HuH-7 (cell line): ENCODE measurements at regions not wholly inside any gene's neighbourhood (a gene's known extent, or its start where the extent isn't known, plus 50 kb on each side); places are given as distances from the start of the nearest gene placed in this dataset.
"Not testable (repeated sequence)": the region's sequence is repeated elsewhere in the genome, so short reads cannot be mapped to it uniquely, and the experiment has no call there.

Experiments
- DNase-seq: peaks from one replicate; pipeline ENCODE4 v3.0.0; 2011; ENCODE audit warnings: low spot score

GRCh38 chr9:31807574-31808256 is 576.7 kb upstream of the ACO1 start:
- no peak for DNase-seq

- no peak for DNase-seq
Measured at GRCh38 chr9:31808766-31809165, 575.7 kb upstream of the ACO1 start.

- DNase-seq, result no peak
Measured at GRCh38 chr9:31820426-31820825, 564.0 kb upstream of the ACO1 start.

GRCh38 chr9:31821583-31821982 is 562.9 kb upstream of the ACO1 start:
- no peak for DNase-seq

GRCh38 chr9:31823365-31823764 is 561.1 kb upstream of the ACO1 start:
- no peak for DNase-seq

- DNase-seq, result peak; percentile 48
Measured at GRCh38 chr9:31824860-31825259, 559.6 kb upstream of the ACO1 start.

- no peak for DNase-seq
Measured at GRCh38 chr9:31837211-31837610, 547.2 kb upstream of the ACO1 start.

- no peak for DNase-seq
Measured at GRCh38 chr9:31839273-31839672, 545.2 kb upstream of the ACO1 start.

GRCh38 chr9:31840702-31841101 is 543.7 kb upstream of the ACO1 start:
- DNase-seq, result no peak

- DNase-seq, result no peak
Measured at GRCh38 chr9:31847963-31848362, 536.5 kb upstream of the ACO1 start.

- DNase-seq, result peak; percentile 12
Measured at GRCh38 chr9:31848505-31849285, 535.7 kb upstream of the ACO1 start.

- DNase-seq, result no peak
Measured at GRCh38 chr9:31854187-31854586, 530.3 kb upstream of the ACO1 start.

- DNase-seq, result no peak
Measured at GRCh38 chr9:31868830-31869229, 515.6 kb upstream of the ACO1 start.

GRCh38 chr9:31870276-31870675 is 514.2 kb upstream of the ACO1 start:
- DNase-seq, result no peak

GRCh38 chr9:31873722-31874121 is 510.7 kb upstream of the ACO1 start:
- DNase-seq, result no peak

- DNase-seq, result no peak
Measured at GRCh38 chr9:31894008-31894407, 490.4 kb upstream of the ACO1 start.

GRCh38 chr9:31908158-31908890 is 476.1 kb upstream of the ACO1 start:
- DNase-seq, result no peak

GRCh38 chr9:31908891-31909480 is 475.5 kb upstream of the ACO1 start:
- DNase-seq, result no peak

- no peak for DNase-seq
Measured at GRCh38 chr9:31912636-31913035, 471.8 kb upstream of the ACO1 start.

- DNase-seq, result peak; percentile 6
Measured at GRCh38 chr9:31916591-31917241, 467.7 kb upstream of the ACO1 start.

GRCh38 chr9:31937737-31938136 is 446.7 kb upstream of the ACO1 start:
- not testable (repeated sequence) for DNase-seq

GRCh38 chr9:31950756-31951155 is 433.7 kb upstream of the ACO1 start:
- no peak for DNase-seq
